D721Med (cell line): ENCODE measurements at regions not wholly inside any gene's neighbourhood (a gene's known extent, or its start where the extent isn't known, plus 50 kb on each side); places are given as distances from the start of the nearest gene placed in this dataset.
A peak's percentile ranks its signal among the peaks of the same experiment; 100 is the strongest.

Experiments
- DNase-seq: peaks from one replicate; pipeline ENCODE4 v3.0.0; 2011; ENCODE audit warnings: low spot score; ENCODE audit not compliant: insufficient read length
- FAIRE-seq: peaks from 2 replicates; lab custom pipeline; 2011; peaks lifted over from hg19 to GRCh38; lab: Jason Lieb, UNC
- TF ChIP-seq, protein P1 (sequence below): IDR thresholded peaks from 2 replicates; pipeline ENCODE4 v1.5.1; 2012; ENCODE audit warnings: mild to moderate bottlenecking, control low read depth; ENCODE audit not compliant: insufficient read depth; ENCODE audit errors: missing control alignments

DNA sequence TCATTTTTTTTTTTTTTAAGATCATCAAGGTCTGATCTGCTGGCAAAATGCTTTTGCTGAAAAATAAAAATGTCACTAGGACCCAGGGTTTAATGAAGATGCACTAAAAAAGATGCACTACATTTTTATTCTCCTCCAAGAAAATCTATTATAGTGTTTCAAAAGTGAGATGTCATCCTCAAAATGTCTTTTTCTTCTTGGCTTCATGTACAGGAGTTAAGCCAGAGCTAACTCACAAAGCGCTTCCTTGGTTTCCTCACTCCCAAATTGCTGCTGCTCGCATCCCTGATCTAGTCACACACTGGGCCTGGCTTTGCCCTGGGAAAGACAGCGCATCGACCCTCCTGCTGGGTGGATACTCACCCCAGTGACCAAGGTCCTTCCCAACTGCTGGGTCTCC lies 113.4 kb upstream of the CCDC68 start:
- TF ChIP-seq, protein P1, sequence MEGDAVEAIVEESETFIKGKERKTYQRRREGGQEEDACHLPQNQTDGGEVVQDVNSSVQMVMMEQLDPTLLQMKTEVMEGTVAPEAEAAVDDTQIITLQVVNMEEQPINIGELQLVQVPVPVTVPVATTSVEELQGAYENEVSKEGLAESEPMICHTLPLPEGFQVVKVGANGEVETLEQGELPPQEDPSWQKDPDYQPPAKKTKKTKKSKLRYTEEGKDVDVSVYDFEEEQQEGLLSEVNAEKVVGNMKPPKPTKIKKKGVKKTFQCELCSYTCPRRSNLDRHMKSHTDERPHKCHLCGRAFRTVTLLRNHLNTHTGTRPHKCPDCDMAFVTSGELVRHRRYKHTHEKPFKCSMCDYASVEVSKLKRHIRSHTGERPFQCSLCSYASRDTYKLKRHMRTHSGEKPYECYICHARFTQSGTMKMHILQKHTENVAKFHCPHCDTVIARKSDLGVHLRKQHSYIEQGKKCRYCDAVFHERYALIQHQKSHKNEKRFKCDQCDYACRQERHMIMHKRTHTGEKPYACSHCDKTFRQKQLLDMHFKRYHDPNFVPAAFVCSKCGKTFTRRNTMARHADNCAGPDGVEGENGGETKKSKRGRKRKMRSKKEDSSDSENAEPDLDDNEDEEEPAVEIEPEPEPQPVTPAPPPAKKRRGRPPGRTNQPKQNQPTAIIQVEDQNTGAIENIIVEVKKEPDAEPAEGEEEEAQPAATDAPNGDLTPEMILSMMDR = no peak
- FAIRE-seq (no peak), DNase-seq (no peak)

DNA sequence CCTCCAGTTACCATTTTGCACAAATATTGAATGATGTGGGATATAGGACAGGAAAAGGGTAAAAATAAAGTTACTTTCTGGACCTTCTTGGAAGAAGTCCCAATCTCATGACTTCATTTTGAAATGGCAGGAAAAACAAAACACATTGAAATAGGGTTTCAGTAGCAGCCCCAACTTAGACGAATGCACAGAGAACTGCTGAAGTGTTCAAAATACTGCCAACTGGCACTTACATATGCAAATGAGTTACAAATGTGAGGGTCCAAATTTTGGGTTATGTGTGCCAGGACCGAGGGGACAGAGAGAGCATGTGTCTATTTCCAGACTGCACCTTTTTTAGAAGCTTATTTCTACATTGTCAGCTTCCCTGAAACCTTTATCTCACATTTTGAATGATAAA lies 112.9 kb upstream of the CCDC68 start:
- DNase-seq (no peak), FAIRE-seq (no peak)

DNA sequence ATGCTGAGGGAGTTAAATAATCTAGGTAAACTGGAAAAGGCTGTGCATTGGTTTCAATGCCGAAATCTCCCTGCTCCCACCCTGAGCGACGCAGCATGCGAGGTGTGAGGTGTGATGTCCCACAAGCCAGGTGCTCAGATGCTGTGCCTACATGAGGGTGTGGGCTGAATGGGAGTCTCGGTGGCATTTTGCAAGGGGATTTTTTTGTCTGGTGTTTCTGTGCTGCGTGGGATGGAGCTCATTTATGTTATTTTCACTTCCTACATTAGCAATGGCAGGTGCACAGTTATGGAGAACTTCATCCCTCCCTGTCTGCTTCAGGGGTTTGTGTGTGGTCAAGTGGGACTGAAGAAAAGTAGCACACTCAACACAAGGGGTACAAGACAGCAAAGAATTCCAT lies 110.2 kb upstream of the CCDC68 start:
- peak; percentile 29 for FAIRE-seq
- no peak for DNase-seq
- TF ChIP-seq, protein P1 = no peak

More for the DNA sequence above, 112.9 kb upstream of the CCDC68 start:
- TF ChIP-seq, protein P1 = no peak

DNA sequence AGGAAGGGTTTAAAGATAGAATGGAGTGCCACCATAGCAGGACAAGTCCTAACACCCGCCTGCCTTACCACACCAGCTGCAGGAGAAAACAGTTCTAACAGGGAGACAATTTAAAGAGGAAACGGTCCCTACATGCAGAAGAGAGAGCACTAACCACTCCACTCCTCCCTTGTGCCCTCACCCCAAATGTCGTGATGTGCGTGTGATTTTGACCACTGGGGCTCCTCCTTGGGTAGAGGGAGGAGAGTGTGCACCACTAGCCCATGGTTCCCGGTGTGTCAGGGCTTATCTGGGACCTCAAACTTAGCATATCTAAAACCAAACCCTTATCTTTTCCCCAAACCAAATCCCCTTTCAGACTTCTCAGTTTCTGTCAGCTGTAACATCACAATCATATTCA lies 105.5 kb upstream of the CCDC68 start:
- FAIRE-seq (peak; percentile 81), DNase-seq (no peak)
- TF ChIP-seq, protein P1 = no peak

DNA sequence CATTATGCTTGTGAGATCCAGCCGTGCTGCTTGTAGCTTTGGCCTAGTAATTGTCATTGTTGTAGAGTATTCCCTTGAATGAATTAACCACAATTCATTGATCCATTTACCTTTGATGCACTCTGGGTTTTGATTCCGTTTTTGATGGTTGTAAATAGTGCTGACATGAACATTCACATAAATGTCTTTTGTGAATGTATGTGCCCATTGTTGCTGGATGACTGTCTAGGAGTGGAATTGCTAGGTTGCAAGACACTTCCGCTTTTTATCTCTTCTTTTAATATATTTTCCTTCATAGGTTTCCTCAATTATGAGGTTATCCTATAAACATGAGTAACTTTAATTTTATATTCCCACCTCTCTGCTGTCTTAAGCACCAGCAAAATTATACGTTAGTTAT lies 104.8 kb upstream of the CCDC68 start:
- DNase-seq = no peak
- peak; percentile 94 for FAIRE-seq
- TF ChIP-seq, protein P1 = no peak

DNA sequence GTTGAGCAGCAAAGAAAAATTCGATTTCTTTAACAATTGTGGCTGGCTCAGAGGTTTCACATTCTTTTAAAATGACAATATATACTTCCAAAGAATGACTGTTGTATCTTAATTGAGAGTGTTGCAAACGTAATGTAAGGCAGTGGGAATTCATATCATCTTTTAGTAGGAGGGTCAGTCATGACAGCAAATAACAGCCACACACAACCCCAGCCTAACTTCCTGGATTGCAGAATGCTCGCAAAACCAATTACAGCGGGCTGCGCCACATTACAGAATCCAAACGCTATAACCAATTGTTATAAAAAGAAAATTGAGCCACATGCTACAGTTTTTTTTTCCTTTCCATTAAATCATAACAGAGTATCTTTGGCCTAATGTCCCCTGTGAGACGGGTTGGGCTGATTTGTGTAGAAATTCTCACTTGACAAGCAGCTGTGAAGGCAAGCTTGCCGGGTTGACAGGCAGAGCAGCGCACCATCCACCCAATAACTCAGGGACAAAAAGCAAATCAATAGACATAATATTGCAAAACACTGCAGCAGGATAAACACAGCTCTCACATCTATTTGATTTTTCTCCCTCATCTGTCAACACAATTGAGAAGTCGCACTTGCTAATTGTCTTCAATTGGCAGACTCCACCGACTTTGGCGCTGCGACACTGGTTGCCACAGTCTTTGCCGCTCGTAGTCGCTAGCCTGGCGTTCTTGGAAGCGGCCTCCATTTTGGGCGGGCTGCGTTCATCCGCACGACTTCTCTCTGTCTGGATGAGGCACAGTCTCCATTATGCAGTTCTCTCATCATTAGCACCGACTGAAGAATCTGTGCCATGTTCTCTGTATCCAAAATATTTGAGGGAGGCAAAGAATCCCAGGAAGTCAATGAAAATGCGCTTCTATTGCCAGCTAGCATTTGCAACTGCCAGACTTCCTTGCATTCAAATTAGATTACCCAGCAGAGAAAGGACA lies 95.0 kb upstream of the CCDC68 start:
- TF ChIP-seq, protein P1 = no peak
- no peak for DNase-seq
- FAIRE-seq = peak; percentile 85

DNA sequence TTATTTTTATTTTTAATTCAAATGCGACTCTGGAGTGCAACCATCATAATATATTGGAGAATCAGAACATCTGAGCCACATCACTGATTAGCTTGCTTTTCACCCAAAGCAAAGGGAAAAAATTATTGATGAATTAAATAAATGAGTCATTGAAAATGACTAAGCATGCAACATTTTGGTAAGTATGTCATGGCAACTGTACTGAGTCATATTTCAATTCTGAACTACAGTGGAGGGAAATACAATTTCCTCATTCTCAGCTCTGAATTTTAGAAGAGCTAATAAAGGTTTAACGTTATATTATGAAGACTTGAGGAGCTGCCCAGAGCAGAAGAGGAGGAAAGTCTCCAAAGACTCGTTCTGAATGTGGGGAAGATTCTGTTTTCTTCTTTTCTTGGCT lies 89.6 kb upstream of the CCDC68 start:
- TF ChIP-seq, protein P1 = no peak
- no peak for FAIRE-seq
- DNase-seq = no peak
